ENCODE measurements at regions not wholly inside any gene's neighbourhood (a gene's known extent, or its start where the extent isn't known, plus 50 kb on each side); places are given as distances from the start of the nearest gene placed in this dataset.

DNA sequence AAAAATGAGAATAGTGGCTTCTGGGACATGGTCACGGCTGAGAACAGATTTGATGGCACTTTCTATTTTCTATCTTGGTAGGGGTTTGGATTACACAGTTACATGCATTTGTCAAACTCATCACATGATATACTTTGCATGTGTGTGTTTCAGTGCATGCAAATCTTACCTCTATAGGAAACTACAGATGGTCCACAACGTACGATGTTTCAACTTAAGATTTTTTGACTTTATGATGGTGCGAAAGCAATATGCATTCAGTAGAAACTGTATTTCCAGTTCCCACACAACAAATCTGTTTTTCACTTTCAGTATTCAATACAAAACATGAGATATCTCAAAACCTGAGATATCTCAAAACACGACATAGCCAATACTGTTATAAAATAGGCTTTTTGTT, 231.8 kb upstream of the SPTLC3 start:
- TF ChIP-seq, protein P1, sequence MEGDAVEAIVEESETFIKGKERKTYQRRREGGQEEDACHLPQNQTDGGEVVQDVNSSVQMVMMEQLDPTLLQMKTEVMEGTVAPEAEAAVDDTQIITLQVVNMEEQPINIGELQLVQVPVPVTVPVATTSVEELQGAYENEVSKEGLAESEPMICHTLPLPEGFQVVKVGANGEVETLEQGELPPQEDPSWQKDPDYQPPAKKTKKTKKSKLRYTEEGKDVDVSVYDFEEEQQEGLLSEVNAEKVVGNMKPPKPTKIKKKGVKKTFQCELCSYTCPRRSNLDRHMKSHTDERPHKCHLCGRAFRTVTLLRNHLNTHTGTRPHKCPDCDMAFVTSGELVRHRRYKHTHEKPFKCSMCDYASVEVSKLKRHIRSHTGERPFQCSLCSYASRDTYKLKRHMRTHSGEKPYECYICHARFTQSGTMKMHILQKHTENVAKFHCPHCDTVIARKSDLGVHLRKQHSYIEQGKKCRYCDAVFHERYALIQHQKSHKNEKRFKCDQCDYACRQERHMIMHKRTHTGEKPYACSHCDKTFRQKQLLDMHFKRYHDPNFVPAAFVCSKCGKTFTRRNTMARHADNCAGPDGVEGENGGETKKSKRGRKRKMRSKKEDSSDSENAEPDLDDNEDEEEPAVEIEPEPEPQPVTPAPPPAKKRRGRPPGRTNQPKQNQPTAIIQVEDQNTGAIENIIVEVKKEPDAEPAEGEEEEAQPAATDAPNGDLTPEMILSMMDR (IDR thresholded peaks at IDR 0.05) = no peak
- no peak for TF ChIP-seq POLR2A (IDR thresholded peaks at IDR 0.05)
